ENCODE measurements at regions not wholly inside any gene's neighbourhood (a gene's known extent, or its start where the extent isn't known, plus 50 kb on each side); places are given as distances from the start of the nearest gene placed in this dataset.

GRCh38 chr5:90191352-90192045, 218.1 kb downstream of the CETN3 start:
- no peak for DNase-seq (ENCODE audit: low read depth in 3 of 3)

- DNase-seq (ENCODE audit: low read depth in 3 of 3): no peak
Observed at GRCh38 chr5:90185897-90186468, 223.6 kb downstream of the CETN3 start.

- no peak for DNase-seq (ENCODE audit: low read depth in 3 of 3)
Observed at GRCh38 chr5:90184764-90185163, 224.8 kb downstream of the CETN3 start.

GRCh38 chr5:90182726-90183125, 226.8 kb downstream of the CETN3 start:
- no peak for DNase-seq (ENCODE audit: low read depth in 3 of 3)

GRCh38 chr5:90174236-90174635, 235.3 kb downstream of the CETN3 start:
- DNase-seq (ENCODE audit: low read depth in 3 of 3): no peak

- no peak for DNase-seq (ENCODE audit: low read depth in 3 of 3)
Observed at GRCh38 chr5:90173299-90174030, 236.1 kb downstream of the CETN3 start.

GRCh38 chr5:90171466-90171865, 238.1 kb downstream of the CETN3 start:
- no peak for DNase-seq (ENCODE audit: low read depth in 3 of 3)

- no peak for DNase-seq (ENCODE audit: low read depth in 3 of 3)
Observed at GRCh38 chr5:90170261-90170660, 239.3 kb downstream of the CETN3 start.

GRCh38 chr5:90169078-90169477, 240.5 kb downstream of the CETN3 start:
- no peak for DNase-seq (ENCODE audit: low read depth in 3 of 3)

- no peak for DNase-seq (ENCODE audit: low read depth in 3 of 3)
Observed at GRCh38 chr5:90168399-90168798, 241.2 kb downstream of the CETN3 start.

GRCh38 chr5:90166816-90167215, 242.7 kb downstream of the CETN3 start:
- no peak for DNase-seq (ENCODE audit: low read depth in 3 of 3)

GRCh38 chr5:90162324-90162723, 247.2 kb downstream of the CETN3 start:
- no peak for DNase-seq (ENCODE audit: low read depth in 3 of 3)

GRCh38 chr5:90161414-90161813, 248.1 kb downstream of the CETN3 start:
- DNase-seq (ENCODE audit: low read depth in 3 of 3): no peak

- no peak for DNase-seq (ENCODE audit: low read depth in 3 of 3)
Observed at GRCh38 chr5:90158131-90158530, 251.4 kb downstream of the CETN3 start.

GRCh38 chr5:90153031-90153430, 256.5 kb downstream of the CETN3 start:
- DNase-seq (ENCODE audit: low read depth in 3 of 3): no peak

GRCh38 chr5:90144625-90145327, 264.8 kb downstream of the CETN3 start:
- no peak for DNase-seq (ENCODE audit: low read depth in 3 of 3)

- no peak for DNase-seq (ENCODE audit: low read depth in 3 of 3)
Observed at GRCh38 chr5:90142541-90142940, 267.0 kb downstream of the CETN3 start.

GRCh38 chr5:90141984-90142383, 267.6 kb downstream of the CETN3 start:
- DNase-seq (ENCODE audit: low read depth in 3 of 3): no peak

GRCh38 chr5:90136952-90137528, 272.5 kb downstream of the CETN3 start:
- no peak for DNase-seq (ENCODE audit: low read depth in 3 of 3)

- DNase-seq (ENCODE audit: low read depth in 3 of 3): no peak
Observed at GRCh38 chr5:90135779-90136378, 273.7 kb downstream of the CETN3 start.

GRCh38 chr5:90134892-90135291, 274.7 kb downstream of the CETN3 start:
- no peak for DNase-seq (ENCODE audit: low read depth in 3 of 3)

- no peak for DNase-seq (ENCODE audit: low read depth in 3 of 3)
Observed at GRCh38 chr5:90134381-90134780, 275.2 kb downstream of the CETN3 start.
